Osteoblast (primary cell): ENCODE measurements at regions not wholly inside any gene's neighbourhood (a gene's known extent, or its start where the extent isn't known, plus 50 kb on each side); places are given as distances from the start of the nearest gene placed in this dataset.
"Not testable (repeated sequence)": the region's sequence is repeated elsewhere in the genome, so short reads cannot be mapped to it uniquely, and the experiment has no call there.

Experiments used
- DNase-seq: peaks from one replicate; pipeline ENCODE4 v3.0.0; 2011; ENCODE audit warnings: low spot score, mixed read lengths; ENCODE audit not compliant: insufficient read length; ENCODE audit errors: missing footprints
- H2AFZ ChIP-seq: 2 replicates; pipeline ENCODE4 v1.6.0; 2011; ENCODE audit warnings: mild to moderate bottlenecking, low read length
- H3K27ac ChIP-seq: 2 replicates; pipeline ENCODE4 v1.5.1; 2011; ENCODE audit warnings: mild to moderate bottlenecking, low read depth, low read length, moderate library complexity
- H3K27me3 ChIP-seq: 2 replicates; pipeline ENCODE4 v1.6.0; 2012; ENCODE audit warnings: mild to moderate bottlenecking, control low read depth, inconsistent platforms, low read length, moderate library complexity; ENCODE audit not compliant: insufficient read depth
- H3K36me3 ChIP-seq: 2 replicates; pipeline ENCODE4 v1.5.1; 2011; ENCODE audit warnings: mild to moderate bottlenecking, low read length, control low read depth, moderate library complexity; ENCODE audit not compliant: insufficient read depth
- H3K4me1 ChIP-seq: 2 replicates; pipeline ENCODE4 v1.5.1; 2011; ENCODE audit warnings: mild to moderate bottlenecking, low read length, control low read depth, moderate library complexity; ENCODE audit not compliant: insufficient read depth
- H3K4me2 ChIP-seq: 2 replicates; pipeline ENCODE4 v1.6.0; 2011; ENCODE audit warnings: mild to moderate bottlenecking, low read length; ENCODE audit not compliant: insufficient read depth
- H3K4me3 ChIP-seq: fragments of 200-600 bp; sonication (generic); 3 replicates; pipeline ENCODE4 v1.5.1; 2012; ENCODE audit warnings: mild to moderate bottlenecking, low read length, inconsistent platforms; ENCODE audit not compliant: insufficient read depth
- H3K79me2 ChIP-seq: 2 replicates; pipeline ENCODE4 v1.6.0; 2012; ENCODE audit warnings: mild to moderate bottlenecking, low read length, control low read depth, inconsistent platforms; ENCODE audit not compliant: insufficient read depth
- H3K9me3 ChIP-seq: 2 replicates; pipeline ENCODE4 v1.5.1; 2011; ENCODE audit warnings: low read depth, low read length, control low read depth
- H4K20me1 ChIP-seq: 2 replicates; pipeline ENCODE4 v1.6.0; 2012; ENCODE audit warnings: mild to moderate bottlenecking, low read length, control low read depth; ENCODE audit not compliant: insufficient read depth
- TF ChIP-seq, protein P1 (sequence below): IDR thresholded peaks from 2 replicates; pipeline ENCODE4 v1.5.1; 2011; ENCODE audit warnings: mild to moderate bottlenecking, low read depth, low read length, moderate library complexity; ENCODE audit errors: extremely low read depth

DNA sequence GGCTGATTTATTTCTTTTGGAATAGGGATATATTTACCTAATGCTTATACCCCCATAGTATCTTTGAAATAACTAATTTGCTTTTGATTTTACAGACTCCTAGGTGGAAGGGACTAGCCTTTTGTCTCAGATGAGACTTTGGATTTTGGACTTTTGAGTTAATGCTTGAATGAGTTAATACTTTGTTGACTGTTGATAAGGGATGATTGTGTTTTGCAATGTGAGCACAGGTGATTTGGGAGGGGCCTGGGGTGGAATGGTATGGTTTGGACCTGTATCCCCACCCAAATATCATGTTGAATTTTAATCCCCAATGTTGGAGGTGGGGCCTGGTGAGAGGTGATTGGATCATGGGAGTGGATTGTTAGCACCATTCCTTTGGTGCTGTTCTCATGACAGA is 117.4 kb upstream of the ZC4H2 start:
- no peaks in the 10 kb centered on the region for H3K9me3 ChIP-seq
- H4K20me1 ChIP-seq = no peaks in the 10 kb centered on the region
- no peak overlapping the region for H3K4me2 ChIP-seq
- no peaks in the 10 kb centered on the region for H3K4me1 ChIP-seq
- H3K27ac ChIP-seq = no peak overlapping the region
- H3K36me3 ChIP-seq = no peaks in the 10 kb centered on the region
- TF ChIP-seq, protein P1, sequence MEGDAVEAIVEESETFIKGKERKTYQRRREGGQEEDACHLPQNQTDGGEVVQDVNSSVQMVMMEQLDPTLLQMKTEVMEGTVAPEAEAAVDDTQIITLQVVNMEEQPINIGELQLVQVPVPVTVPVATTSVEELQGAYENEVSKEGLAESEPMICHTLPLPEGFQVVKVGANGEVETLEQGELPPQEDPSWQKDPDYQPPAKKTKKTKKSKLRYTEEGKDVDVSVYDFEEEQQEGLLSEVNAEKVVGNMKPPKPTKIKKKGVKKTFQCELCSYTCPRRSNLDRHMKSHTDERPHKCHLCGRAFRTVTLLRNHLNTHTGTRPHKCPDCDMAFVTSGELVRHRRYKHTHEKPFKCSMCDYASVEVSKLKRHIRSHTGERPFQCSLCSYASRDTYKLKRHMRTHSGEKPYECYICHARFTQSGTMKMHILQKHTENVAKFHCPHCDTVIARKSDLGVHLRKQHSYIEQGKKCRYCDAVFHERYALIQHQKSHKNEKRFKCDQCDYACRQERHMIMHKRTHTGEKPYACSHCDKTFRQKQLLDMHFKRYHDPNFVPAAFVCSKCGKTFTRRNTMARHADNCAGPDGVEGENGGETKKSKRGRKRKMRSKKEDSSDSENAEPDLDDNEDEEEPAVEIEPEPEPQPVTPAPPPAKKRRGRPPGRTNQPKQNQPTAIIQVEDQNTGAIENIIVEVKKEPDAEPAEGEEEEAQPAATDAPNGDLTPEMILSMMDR = no peak
- no peak overlapping the region for H3K4me3 ChIP-seq
- no peak overlapping the region for H2AFZ ChIP-seq
- DNase-seq = no peak
- no peaks in the 10 kb centered on the region for H3K27me3 ChIP-seq
- no peaks in the 10 kb centered on the region for H3K79me2 ChIP-seq

DNA sequence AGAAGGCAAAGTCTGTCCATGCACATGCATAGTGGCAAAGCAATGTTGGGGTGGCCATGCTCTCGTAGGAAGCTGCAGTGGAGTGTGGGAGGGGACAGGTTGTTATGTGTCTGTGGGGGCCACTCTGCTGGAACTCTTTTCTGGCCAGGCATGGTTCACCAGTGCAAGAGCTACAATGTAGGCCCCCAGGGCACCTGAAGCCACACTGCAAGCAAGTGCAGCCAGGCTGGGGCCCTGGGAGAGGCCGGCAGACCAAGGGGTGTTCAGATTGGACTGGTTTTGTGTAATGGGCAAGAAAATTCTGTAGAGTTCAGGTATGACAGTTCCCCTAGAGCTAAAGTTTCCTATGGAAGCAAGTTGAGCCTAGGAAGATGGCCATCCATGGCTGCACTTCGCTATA is 97.0 kb upstream of the ZC4H2 start:
- Histone ChIP-seq H3K79me2 (no peaks in the 10 kb centered on the region), H3K27me3 (no peaks in the 10 kb centered on the region), H3K9me3 (peaks cover 5% of the 10 kb centered on the region), H2AFZ (no peak overlapping the region), H3K4me3 (no peak overlapping the region), H3K4me2 (no peak overlapping the region), H3K36me3 (no peaks in the 10 kb centered on the region), H4K20me1 (no peaks in the 10 kb centered on the region), H3K27ac (no peak overlapping the region), H3K4me1 (no peaks in the 10 kb centered on the region)
- TF ChIP-seq, protein P1 = no peak
- DNase-seq = no peak

DNA sequence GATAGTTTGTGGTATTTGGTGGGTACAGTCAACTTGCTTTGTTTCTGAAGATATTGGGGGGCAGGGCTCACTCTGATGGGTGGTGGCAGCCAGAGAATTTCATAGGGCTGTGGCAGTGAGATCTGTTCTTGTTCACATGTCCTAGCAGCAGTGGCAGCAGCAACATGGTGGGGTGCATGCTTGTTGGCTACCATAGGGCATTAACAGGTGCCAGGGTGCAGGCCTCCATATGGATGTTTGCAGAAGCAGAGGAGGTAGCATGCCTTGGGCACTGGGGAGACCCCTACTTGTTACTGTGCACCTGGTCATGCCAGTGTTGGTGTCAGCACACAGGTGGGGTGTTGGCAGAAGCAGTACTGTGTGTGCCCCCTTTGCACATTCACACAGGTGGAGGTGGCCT is 96.3 kb upstream of the ZC4H2 start:
- H2AFZ ChIP-seq = no peak overlapping the region
- H3K36me3 ChIP-seq = no peaks in the 10 kb centered on the region
- no peaks in the 10 kb centered on the region for H3K79me2 ChIP-seq
- H3K27ac ChIP-seq = no peak overlapping the region
- no peaks in the 10 kb centered on the region for H3K4me1 ChIP-seq
- no peak overlapping the region for H3K4me2 ChIP-seq
- DNase-seq = no peak
- H3K27me3 ChIP-seq = no peaks in the 10 kb centered on the region
- no peaks in the 10 kb centered on the region for H4K20me1 ChIP-seq
- no peak overlapping the region for H3K4me3 ChIP-seq
- TF ChIP-seq, protein P1 = no peak
- peaks cover 5% of the 10 kb centered on the region for H3K9me3 ChIP-seq

DNA sequence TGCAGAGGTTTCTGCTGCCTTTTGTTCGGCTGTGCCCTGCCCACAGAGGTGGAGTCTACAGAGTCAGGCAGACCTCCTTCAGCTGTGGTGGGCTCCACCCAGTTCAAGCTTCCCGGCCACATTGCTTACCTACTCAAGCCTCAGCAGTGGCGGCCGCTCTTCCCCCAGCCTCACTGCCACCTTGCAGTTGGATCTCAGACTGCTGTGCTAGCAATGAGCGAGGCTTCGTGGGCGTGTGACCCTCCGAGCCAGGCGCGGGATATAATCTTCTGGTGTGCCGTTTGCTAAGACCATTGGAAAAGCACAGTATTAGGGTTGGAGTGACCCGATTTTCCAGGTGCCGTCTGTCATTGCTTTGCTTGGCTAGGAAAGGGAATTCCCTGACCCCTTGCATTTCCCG is 82.4 kb upstream of the ZC4H2 start:
- H2AFZ ChIP-seq, H3K9me3 ChIP-seq, H3K4me2 ChIP-seq, DNase-seq, H3K27me3 ChIP-seq, H3K4me1 ChIP-seq, H4K20me1 ChIP-seq, H3K27ac ChIP-seq, H3K79me2 ChIP-seq, H3K36me3 ChIP-seq, H3K4me3 ChIP-seq: not testable (repeated sequence)

DNA sequence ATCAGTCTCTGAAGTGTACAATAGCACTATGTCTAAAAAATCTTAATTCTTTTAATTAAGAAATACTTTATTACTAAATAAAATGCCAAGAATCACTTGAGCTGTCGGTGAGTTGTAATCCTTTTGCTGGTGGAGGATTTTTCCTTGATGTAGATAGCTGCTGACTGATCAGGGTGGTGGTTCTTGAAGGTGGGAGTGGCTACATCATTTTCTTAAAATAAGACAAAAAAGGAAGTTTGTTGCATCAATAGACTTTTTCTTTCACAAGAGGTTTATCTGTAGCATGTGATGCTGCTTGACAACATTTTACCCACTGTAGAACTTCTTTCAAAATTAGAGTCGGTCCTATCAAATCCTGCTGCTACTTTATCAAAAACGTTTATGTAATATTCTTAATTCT is 68.8 kb upstream of the ZC4H2 start:
- H4K20me1 ChIP-seq = no peaks in the 10 kb centered on the region
- no peaks in the 10 kb centered on the region for H3K36me3 ChIP-seq
- H3K79me2 ChIP-seq = no peaks in the 10 kb centered on the region
- no peak overlapping the region for H3K4me2 ChIP-seq
- H3K27ac ChIP-seq = no peak overlapping the region
- TF ChIP-seq, protein P1 = no peak
- no peaks in the 10 kb centered on the region for H3K9me3 ChIP-seq
- H3K4me3 ChIP-seq = no peak overlapping the region
- no peaks in the 10 kb centered on the region for H3K4me1 ChIP-seq
- no peak for DNase-seq
- no peak overlapping the region for H2AFZ ChIP-seq
- H3K27me3 ChIP-seq = no peaks in the 10 kb centered on the region
